Prostate gland (tissue), 2 donors: ENCODE measurements at regions not wholly inside any gene's neighbourhood (a gene's known extent, or its start where the extent isn't known, plus 50 kb on each side); places are given as distances from the start of the nearest gene placed in this dataset.

Experiments
- CTCF ChIP-seq, 4 experiments: fragments of 200-600 bp in 2 of 4; fragments of 450-650 bp in 2 of 4; sonication (generic) in 2 of 4; IDR thresholded peaks; 1 replicate in 3 of 4; 2 replicates in 1 of 4; pipeline ENCODE4 v1.5.1; 2016 to 2019; ENCODE audit warnings: antibody characterized with exemption in 4 of 4, mild to moderate bottlenecking in 2 of 4, moderate library complexity in 2 of 4
- POLR2AphosphoS5 ChIP-seq: sonication (generic); formaldehyde crosslinking; IDR thresholded peaks from one replicate; pipeline ENCODE4 v1.6.1; 2017; ENCODE audit warnings: antibody characterized with exemption

GRCh38 chr10:78335371-78335690 is 301.7 kb downstream of the RPS24 start:
- TF ChIP-seq CTCF (IDR thresholded peaks at IDR 0.05) (no peak), POLR2AphosphoS5 (no peak)
